CD4-positive, alpha-beta T cell treated with Interleukin-12 subunit alpha and Interleukin-12 subunit beta, for 1 hour (primary cell): ENCODE measurements at regions not wholly inside any gene's neighbourhood (a gene's known extent, or its start where the extent isn't known, plus 50 kb on each side); places are given as distances from the start of the nearest gene placed in this dataset.
"Not testable (repeated sequence)": the region's sequence is repeated elsewhere in the genome, so short reads cannot be mapped to it uniquely, and the experiment has no call there.

Experiments
- DNase-seq: peaks from one replicate; pipeline ENCODE4 v3.0.0-alpha.2; 2020

- no peak for DNase-seq
These were observed 1310.9 kb upstream of the TMEFF2 start for GRCh38 chr2:193505620-193506019.

- no peak for DNase-seq
These were observed 1307.8 kb upstream of the TMEFF2 start for GRCh38 chr2:193502363-193503035.

- DNase-seq, result no peak
These were observed 1302.1 kb upstream of the TMEFF2 start for GRCh38 chr2:193496786-193497185.

GRCh38 chr2:193482557-193482956 lies 1287.8 kb upstream of the TMEFF2 start:
- DNase-seq, result no peak

- DNase-seq, result no peak
These were observed 1285.5 kb upstream of the TMEFF2 start for GRCh38 chr2:193480187-193480586.

GRCh38 chr2:193476171-193476800 lies 1281.6 kb upstream of the TMEFF2 start:
- no peak for DNase-seq

GRCh38 chr2:193475038-193475437 lies 1280.3 kb upstream of the TMEFF2 start:
- DNase-seq, result no peak

GRCh38 chr2:193469251-193469650 lies 1274.5 kb upstream of the TMEFF2 start:
- no peak for DNase-seq

- no peak for DNase-seq
These were observed 1272.7 kb upstream of the TMEFF2 start for GRCh38 chr2:193467276-193467987.

GRCh38 chr2:193463011-193463410 lies 1268.3 kb upstream of the TMEFF2 start:
- DNase-seq, result no peak

GRCh38 chr2:193462411-193462810 lies 1267.7 kb upstream of the TMEFF2 start:
- no peak for DNase-seq

GRCh38 chr2:193461431-193461934 lies 1266.8 kb upstream of the TMEFF2 start:
- no peak for DNase-seq

- DNase-seq, result no peak
These were observed 1252.2 kb upstream of the TMEFF2 start for GRCh38 chr2:193446967-193447366.

GRCh38 chr2:193442293-193442692 lies 1247.6 kb upstream of the TMEFF2 start:
- DNase-seq, result no peak

GRCh38 chr2:193428336-193428818 lies 1233.6 kb upstream of the TMEFF2 start:
- DNase-seq, result no peak

GRCh38 chr2:193412368-193412767 lies 1217.6 kb upstream of the TMEFF2 start:
- DNase-seq, result not testable (repeated sequence)

- no peak for DNase-seq
These were observed 1215.2 kb upstream of the TMEFF2 start for GRCh38 chr2:193409951-193410350.

GRCh38 chr2:193382583-193382982 lies 1187.8 kb upstream of the TMEFF2 start:
- no peak for DNase-seq

- no peak for DNase-seq
These were observed 1183.1 kb upstream of the TMEFF2 start for GRCh38 chr2:193377789-193378188.

- no peak for DNase-seq
These were observed 1178.4 kb upstream of the TMEFF2 start for GRCh38 chr2:193373120-193373519.

- no peak for DNase-seq
These were observed 1176.5 kb upstream of the TMEFF2 start for GRCh38 chr2:193371200-193371599.

GRCh38 chr2:193368615-193369014 lies 1173.9 kb upstream of the TMEFF2 start:
- no peak for DNase-seq

- no peak for DNase-seq
These were observed 1162.8 kb upstream of the TMEFF2 start for GRCh38 chr2:193357508-193357907.
